Neural cell (in vitro differentiated cells): ENCODE measurements at regions not wholly inside any gene's neighbourhood (a gene's known extent, or its start where the extent isn't known, plus 50 kb on each side); places are given as distances from the start of the nearest gene placed in this dataset.

Experiments used
- CTCF ChIP-seq: fragments of 450-650 bp; IDR thresholded peaks from 2 replicates; pipeline ENCODE4 v1.5.1; 2014; ENCODE audit warnings: antibody characterized with exemption, mild to moderate bottlenecking, moderate library complexity; ENCODE audit not compliant: poor library complexity, severe bottlenecking
- EZH2 ChIP-seq: fragments of 200-600, 300-800 bp; shearing (Covaris generic), sonication (generic); IDR thresholded peaks from 2 replicates; pipeline ENCODE4 v1.6.1; 2014; ENCODE audit warnings: antibody characterized with exemption, low read length, borderline replicate concordance, mild to moderate bottlenecking; ENCODE audit not compliant: insufficient read depth, poor library complexity, severe bottlenecking
- POLR2AphosphoS5 ChIP-seq: IDR thresholded peaks from 2 replicates; pipeline ENCODE4 v1.6.1; 2012
- REST ChIP-seq: IDR thresholded peaks from 2 replicates; pipeline ENCODE4 v1.6.1; 2012; ENCODE audit warnings: borderline replicate concordance

- TF ChIP-seq CTCF (peak; percentile 38), EZH2 (no peak), POLR2AphosphoS5 (peak; percentile 41), REST (no peak)
Observed at GRCh38 chr1:204819495-204819894, 51.2 kb upstream of the NFASC start.
